ENCODE measurements at regions not wholly inside any gene's neighbourhood (a gene's known extent, or its start where the extent isn't known, plus 50 kb on each side); places are given as distances from the start of the nearest gene placed in this dataset.

GRCh38 chr10:10886861-10887531 is 130.7 kb upstream of the CELF2 start:
- in situ Hi-C loops (cut with HindIII; ENCODE audit: low sequenced_read_pairs), result no loop called here

DNA sequence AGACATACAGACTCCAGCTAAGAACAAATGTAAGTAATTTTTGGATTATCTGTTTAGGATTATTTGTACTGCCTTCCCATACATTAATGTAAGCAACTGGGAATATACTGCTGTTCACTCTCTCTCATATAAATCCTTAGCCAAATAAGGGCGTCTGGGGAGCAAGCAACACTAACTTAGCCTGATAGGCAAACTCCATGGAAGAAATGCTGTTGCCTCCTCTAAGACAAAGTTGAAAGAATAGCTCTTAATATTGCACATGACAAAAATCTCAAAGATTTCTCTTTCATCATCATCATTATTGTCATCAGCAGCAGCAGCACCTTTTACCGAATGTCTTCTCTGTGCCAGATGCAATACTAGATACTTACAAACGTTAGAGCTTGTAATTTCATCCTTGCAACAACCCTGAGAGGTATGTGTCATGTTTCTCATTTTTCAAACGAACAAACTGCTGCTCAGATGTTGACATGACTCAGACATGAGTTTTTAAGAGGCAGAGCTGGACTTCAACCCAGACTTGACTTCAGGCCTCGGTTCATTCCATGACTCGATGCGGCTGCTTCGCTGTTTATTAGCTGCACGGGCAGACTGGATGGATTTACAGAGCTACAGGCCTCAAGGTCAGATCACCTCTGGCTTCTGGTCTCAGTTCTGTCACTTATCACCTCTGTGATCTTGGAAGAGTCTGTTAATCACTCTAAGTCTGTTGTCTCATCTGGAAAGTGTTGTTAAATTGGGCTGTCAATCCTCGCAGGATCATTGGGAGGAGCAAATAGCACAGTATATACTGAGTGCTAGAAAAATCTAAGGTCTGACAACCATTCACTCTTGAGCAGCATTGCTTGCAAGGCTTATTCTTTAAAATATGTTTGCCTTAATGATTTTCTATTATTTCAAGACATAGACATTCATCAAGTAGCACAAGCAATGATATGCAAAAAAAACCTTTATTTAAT is 126.3 kb upstream of the CELF2 start:
- in situ Hi-C loops (cut with HindIII; ENCODE audit: low sequenced_read_pairs), result no loop called here

DNA sequence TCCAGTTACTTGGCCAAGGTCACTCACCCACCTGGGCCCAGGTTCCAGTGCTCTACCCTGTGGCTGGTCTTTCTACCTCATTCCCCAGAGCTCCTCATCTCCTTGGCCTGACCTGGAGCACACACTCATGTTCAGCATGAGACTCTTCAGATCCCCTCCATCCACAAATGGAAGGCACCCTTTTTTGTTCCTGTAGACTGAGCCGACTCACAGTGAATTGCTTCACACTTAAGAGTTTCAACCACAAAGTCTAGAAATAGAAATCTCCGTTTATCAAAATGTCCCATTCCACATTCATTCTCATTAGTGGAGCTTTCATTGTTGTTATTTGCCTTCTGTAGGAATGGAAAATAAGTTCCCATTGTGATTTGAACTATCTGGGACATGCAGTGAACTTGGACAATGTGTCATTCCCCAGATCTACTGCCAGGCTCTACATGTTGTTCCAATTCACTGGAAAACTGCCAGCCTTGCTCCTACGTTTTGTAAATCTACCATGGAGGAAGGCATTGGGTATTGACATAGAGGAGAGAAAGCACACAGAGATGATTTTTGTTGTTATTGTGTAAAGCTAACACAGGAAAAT is 125.3 kb upstream of the CELF2 start:
- in situ Hi-C loops (cut with HindIII; ENCODE audit: low sequenced_read_pairs), result no loop called here

GRCh38 chr10:10897400-10897799 is 120.3 kb upstream of the CELF2 start:
- in situ Hi-C loops (cut with HindIII; ENCODE audit: low sequenced_read_pairs), result no loop called here

DNA sequence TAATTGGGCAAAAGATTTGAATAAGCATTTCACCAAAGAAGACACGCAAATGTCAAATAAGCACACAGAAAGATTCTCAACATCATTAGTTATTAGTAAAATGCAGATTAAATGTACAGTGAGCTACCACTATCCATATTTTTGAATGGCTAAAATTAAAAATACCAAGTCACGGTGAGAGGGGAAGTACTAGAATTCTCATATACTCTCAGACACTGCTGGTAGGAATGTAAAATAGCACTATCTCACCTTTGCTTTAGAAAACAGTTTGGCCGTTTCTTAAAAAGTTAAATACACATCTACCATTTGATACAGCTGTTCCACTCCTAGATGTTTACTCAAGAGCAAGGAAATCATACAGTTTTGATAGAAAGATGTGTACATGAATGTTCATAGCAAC is 115.8 kb upstream of the CELF2 start:
- in situ Hi-C loops (cut with HindIII; ENCODE audit: low sequenced_read_pairs), result no loop called here

DNA sequence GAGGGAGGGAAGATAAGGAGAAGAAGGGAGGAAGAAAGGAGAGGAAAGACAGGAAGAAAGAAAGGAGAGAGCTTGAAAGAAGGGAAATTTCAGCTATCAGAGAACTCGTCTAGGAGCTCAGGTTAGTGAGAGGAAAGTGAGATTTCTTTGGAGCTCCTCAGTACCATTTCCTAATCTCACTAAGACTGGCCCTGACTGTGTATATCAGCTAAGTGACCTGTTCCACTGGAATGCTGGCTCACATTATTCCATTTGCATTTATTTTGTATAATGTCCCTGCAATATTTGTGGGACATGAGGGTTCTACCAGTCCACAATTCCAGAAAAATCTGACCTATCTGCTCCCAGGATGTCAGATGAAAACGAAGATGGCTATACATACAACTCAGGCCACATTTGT is 114.7 kb upstream of the CELF2 start:
- in situ Hi-C loops (cut with HindIII; ENCODE audit: low sequenced_read_pairs), result no loop called here

GRCh38 chr10:10903620-10904019 is 114.1 kb upstream of the CELF2 start:
- in situ Hi-C loops (cut with HindIII; ENCODE audit: low sequenced_read_pairs), result no loop called here

GRCh38 chr10:10910634-10911033 is 107.0 kb upstream of the CELF2 start:
- in situ Hi-C loops (cut with HindIII; ENCODE audit: low sequenced_read_pairs), result no loop called here

GRCh38 chr10:10911035-10911434 is 106.6 kb upstream of the CELF2 start:
- in situ Hi-C loops (cut with HindIII; ENCODE audit: low sequenced_read_pairs), result no loop called here

DNA sequence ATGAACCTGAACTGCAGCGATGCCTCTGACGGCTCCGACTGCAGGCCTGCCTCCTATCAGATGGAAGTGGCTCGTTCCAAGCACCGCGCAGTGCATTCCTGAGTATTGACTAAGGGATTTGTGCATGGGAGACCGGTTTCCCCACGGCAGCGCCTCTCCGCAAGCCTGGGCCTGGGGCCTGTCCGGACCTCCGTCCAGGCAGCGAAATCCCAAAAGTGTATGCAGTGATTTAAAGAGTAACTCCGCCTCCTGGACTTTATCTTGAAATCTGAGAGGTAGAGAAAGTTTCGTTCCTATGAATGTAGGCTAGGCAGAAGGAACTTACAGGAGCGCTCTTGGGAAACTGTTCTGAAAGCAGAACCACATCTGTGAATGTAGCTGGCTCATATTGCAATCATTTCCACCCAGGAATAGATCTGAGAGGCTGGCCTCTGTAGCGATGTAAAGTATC is 106.2 kb upstream of the CELF2 start:
- in situ Hi-C loops (cut with HindIII; ENCODE audit: low sequenced_read_pairs), result no loop called here

DNA sequence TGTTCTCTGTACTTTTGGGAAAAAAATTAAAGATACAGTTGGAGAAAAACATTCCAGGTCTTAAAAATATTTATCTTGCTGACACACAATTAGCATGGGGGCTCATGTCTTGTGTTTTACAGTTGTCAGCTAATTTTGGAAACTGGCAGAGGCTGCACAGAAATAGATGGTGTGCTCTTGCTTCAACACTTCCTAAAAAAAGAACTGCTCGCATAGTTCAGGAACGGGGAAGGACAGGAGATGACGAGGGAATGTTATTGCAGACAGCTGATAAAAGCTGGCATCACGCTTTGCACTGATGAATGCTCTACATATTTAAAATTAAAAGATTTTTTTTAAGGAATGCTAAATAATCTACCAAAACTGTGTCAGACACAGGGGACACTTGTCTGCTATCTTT is 103.5 kb upstream of the CELF2 start:
- in situ Hi-C loops (cut with HindIII; ENCODE audit: low sequenced_read_pairs), result no loop called here

GRCh38 chr10:10915215-10915614 is 102.5 kb upstream of the CELF2 start:
- in situ Hi-C loops (cut with HindIII; ENCODE audit: low sequenced_read_pairs), result loop anchor here (5.0 kb wide), 1 partner anchor 92 kb away; no protein-coding TSS in a partner anchor

GRCh38 chr10:10917031-10917430 is 100.6 kb upstream of the CELF2 start:
- in situ Hi-C loops (cut with HindIII; ENCODE audit: low sequenced_read_pairs), result loop anchor here (5.0 kb wide), 1 partner anchor 90 kb away; no protein-coding TSS in a partner anchor

- in situ Hi-C loops (cut with HindIII; ENCODE audit: low sequenced_read_pairs), result loop anchor here (5.0 kb wide), 1 partner anchor 87 kb away; no protein-coding TSS in a partner anchor
Measured at GRCh38 chr10:10919976-10920375, 97.7 kb upstream of the CELF2 start.

DNA sequence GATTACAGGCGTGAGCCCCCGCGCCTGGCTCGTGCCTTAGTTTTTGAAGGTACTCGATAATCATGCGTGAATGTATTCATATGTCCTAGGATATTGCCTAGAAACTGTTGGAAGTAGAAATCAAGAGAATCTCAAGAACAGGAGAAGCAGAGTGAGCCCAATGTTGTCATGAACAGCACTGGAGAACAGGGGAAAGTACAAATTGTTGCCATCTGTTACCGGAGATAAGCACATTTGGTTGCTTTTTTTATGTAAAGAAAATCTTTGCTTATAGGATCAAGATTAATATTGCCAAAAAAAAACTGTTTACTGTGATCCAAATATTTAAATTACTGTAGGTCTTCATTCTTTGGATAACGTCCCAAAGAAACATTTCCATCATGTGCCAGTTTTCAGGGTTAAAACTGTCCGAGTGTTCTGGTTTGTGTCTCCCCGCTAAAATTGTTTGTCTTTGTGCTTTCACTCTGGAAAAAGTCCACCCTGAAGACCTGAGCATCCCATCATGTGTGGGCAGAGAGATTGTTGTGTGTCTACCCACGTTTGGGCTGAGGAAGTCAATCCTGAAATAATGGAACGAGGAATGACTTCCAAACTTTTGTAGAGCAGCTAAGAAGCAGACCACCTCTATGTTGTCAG is 95.7 kb upstream of the CELF2 start:
- in situ Hi-C loops (cut with HindIII; ENCODE audit: low sequenced_read_pairs), result no loop called here

DNA sequence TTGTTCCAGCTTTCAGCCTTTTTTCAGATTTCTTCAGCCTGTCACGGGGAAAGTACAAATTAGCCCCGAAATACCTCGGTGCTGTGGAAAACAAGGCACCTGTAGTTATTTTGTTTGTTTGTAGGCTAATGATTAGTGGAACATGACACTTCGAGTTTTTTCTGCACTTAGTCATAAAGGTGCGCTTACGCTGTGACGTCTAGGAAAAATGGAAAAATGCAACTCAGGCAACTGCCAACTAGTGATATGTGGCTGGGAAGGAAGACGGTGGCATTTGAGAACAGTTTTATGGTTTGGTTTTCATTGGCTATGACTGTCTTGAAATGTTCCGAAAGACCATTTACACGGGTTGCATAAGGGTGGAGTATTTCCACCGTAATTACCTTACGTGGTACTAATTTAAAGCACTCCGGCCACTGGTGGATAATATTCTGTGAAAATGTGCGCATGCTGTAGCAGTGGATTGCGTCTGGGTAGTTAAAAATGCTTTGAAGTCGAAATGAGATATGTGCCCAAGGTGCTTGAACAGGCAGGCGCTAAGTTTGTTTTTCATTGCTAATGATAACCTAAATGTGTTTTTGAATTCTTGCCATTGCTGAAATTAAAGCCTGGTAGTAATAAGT is 94.5 kb upstream of the CELF2 start:
- in situ Hi-C loops (cut with HindIII; ENCODE audit: low sequenced_read_pairs), result no loop called here

DNA sequence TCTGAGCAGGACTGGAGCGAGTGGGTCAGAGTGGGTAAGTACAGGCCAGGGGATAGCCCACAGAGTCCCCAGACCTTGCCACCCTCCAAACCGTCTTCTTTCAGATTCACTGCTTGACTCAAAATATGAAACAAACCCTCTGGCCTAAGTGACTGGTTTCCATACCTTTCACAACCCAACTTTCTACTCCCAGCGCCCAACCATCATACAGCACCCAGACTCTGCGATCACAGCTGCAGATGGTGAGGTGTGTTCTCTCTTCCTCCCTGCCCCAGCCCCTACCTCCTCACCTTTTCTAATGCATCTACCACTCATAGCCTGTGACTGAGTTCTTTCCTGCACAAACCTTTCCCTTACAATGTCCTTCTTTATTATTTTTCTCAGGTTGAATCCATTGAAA is 92.0 kb upstream of the CELF2 start:
- in situ Hi-C loops (cut with HindIII; ENCODE audit: low sequenced_read_pairs), result no loop called here

DNA sequence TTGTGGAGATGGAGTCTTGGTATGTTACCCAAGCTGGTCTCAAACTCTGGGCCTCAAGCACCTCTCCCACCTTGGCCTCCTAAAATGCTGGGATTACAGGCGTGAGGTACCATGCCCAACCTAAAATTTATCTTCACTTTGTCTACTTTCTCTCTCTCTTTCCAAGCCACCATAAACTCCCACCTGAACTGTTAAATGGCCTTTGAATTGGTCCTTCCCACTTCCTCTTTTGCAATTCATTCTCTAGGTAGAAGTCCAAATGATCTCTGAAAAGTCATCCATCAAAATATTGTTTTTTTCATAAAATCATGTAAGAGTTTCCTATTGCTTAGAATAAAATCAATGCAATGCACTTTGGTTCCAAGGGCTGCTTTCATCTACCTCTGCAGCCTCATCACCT is 90.1 kb upstream of the CELF2 start:
- in situ Hi-C loops (cut with HindIII; ENCODE audit: low sequenced_read_pairs), result no loop called here

DNA sequence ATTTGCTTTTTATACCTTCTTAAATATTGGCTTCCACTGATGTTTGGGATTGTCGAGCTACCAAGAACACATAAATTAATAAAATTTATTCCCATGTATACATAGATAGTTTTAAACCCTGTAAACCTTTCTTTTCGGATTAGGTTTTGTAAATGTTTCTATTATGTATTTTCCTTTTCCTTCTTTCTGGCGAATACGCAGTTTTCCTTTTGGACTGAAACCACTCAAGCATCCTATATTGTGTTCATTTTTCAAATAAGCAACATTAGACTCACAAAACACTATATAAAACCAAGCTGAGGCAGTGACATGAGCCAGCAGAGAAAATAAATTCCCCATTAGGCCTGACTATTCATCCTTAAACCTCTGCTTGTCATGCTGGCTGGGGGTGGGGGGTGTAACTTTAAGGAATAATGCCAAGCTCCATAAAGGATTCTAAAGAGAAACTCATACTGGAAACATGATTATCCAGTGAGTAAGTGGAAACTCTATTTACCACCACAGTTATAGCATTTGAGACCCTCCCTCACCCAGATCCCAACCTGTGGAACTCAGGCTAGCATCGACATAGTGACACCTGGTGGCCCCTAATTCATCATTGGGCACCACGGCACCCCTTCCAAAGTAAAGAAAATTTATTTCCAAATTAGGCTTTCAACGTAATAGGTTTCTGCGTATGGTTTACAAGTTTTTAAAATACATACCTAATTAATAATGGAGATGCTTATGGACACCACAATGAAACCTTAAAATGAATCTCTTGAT is 86.5 kb upstream of the CELF2 start:
- in situ Hi-C loops (cut with HindIII; ENCODE audit: low sequenced_read_pairs), result no loop called here

GRCh38 chr10:10935032-10935431 is 82.6 kb upstream of the CELF2 start:
- in situ Hi-C loops (cut with HindIII; ENCODE audit: low sequenced_read_pairs), result no loop called here
